CD4-positive, alpha-beta T cell treated with Interleukin-17A for 1 hour (primary cell): ENCODE measurements at regions not wholly inside any gene's neighbourhood (a gene's known extent, or its start where the extent isn't known, plus 50 kb on each side); places are given as distances from the start of the nearest gene placed in this dataset.

Source experiments
- DNase-seq: peaks from one replicate; pipeline ENCODE4 v3.0.0-alpha.2; 2020

- no peak for DNase-seq
These were observed 847.0 kb upstream of the MAP3K7 start for GRCh38 chr6:91433660-91434534.

GRCh38 chr6:91428953-91429560 lies 842.2 kb upstream of the MAP3K7 start:
- DNase-seq = no peak

- DNase-seq = no peak
These were observed 841.4 kb upstream of the MAP3K7 start for GRCh38 chr6:91428296-91428695.

- DNase-seq = no peak
These were observed 833.4 kb upstream of the MAP3K7 start for GRCh38 chr6:91420243-91420642.

GRCh38 chr6:91415031-91415605 lies 828.2 kb upstream of the MAP3K7 start:
- no peak for DNase-seq

GRCh38 chr6:91412532-91412931 lies 825.7 kb upstream of the MAP3K7 start:
- no peak for DNase-seq

GRCh38 chr6:91407706-91408105 lies 820.8 kb upstream of the MAP3K7 start:
- no peak for DNase-seq

- DNase-seq = no peak
These were observed 806.1 kb upstream of the MAP3K7 start for GRCh38 chr6:91392951-91393350.

GRCh38 chr6:91387290-91388059 lies 800.6 kb upstream of the MAP3K7 start:
- DNase-seq = no peak

GRCh38 chr6:91386204-91386603 lies 799.3 kb upstream of the MAP3K7 start:
- no peak for DNase-seq

- no peak for DNase-seq
These were observed 796.3 kb upstream of the MAP3K7 start for GRCh38 chr6:91383207-91383606.

- no peak for DNase-seq
These were observed 789.8 kb upstream of the MAP3K7 start for GRCh38 chr6:91376686-91377085.

GRCh38 chr6:91366781-91367180 lies 779.9 kb upstream of the MAP3K7 start:
- no peak for DNase-seq

GRCh38 chr6:91358986-91359385 lies 772.1 kb upstream of the MAP3K7 start:
- DNase-seq = no peak

- DNase-seq = no peak
These were observed 766.0 kb upstream of the MAP3K7 start for GRCh38 chr6:91352878-91353277.

GRCh38 chr6:91352321-91352720 lies 765.4 kb upstream of the MAP3K7 start:
- DNase-seq = no peak

- no peak for DNase-seq
These were observed 763.5 kb upstream of the MAP3K7 start for GRCh38 chr6:91350146-91350908.

- DNase-seq = no peak
These were observed 754.6 kb upstream of the MAP3K7 start for GRCh38 chr6:91341473-91341872.

- no peak for DNase-seq
These were observed 754.1 kb upstream of the MAP3K7 start for GRCh38 chr6:91340896-91341395.

GRCh38 chr6:91337967-91338366 lies 751.1 kb upstream of the MAP3K7 start:
- DNase-seq = no peak

- no peak for DNase-seq
These were observed 744.0 kb upstream of the MAP3K7 start for GRCh38 chr6:91330896-91331295.

GRCh38 chr6:91328241-91328640 lies 741.4 kb upstream of the MAP3K7 start:
- DNase-seq = no peak
